Epithelial cell of proximal tubule (primary cell): ENCODE measurements at regions not wholly inside any gene's neighbourhood (a gene's known extent, or its start where the extent isn't known, plus 50 kb on each side); places are given as distances from the start of the nearest gene placed in this dataset.
A peak's percentile ranks its signal among the peaks of the same experiment; 100 is the strongest.
"Not testable (repeated sequence)": the region's sequence is repeated elsewhere in the genome, so short reads cannot be mapped to it uniquely, and the experiment has no call there.

Experiments used
- DNase-seq: peaks from one replicate; pipeline ENCODE4 v3.0.0-alpha.2; 2011; ENCODE audit warnings: low read depth
- H3K4me3 ChIP-seq: 2 replicates; pipeline ENCODE4 v1.5.1; 2011; ENCODE audit warnings: low read depth, mild to moderate bottlenecking, low read length
- CTCF ChIP-seq: conservative IDR thresholded peaks from 2 replicates; pipeline ENCODE4 v1.5.1; 2012; ENCODE audit warnings: low read depth, mild to moderate bottlenecking, low read length

GRCh38 chr9:42316026-42316425 is 132.6 kb downstream of the SPATA31A6 start:
- H3K4me3 ChIP-seq, DNase-seq: not testable (repeated sequence)
- peak; percentile 13 for TF ChIP-seq CTCF

DNA sequence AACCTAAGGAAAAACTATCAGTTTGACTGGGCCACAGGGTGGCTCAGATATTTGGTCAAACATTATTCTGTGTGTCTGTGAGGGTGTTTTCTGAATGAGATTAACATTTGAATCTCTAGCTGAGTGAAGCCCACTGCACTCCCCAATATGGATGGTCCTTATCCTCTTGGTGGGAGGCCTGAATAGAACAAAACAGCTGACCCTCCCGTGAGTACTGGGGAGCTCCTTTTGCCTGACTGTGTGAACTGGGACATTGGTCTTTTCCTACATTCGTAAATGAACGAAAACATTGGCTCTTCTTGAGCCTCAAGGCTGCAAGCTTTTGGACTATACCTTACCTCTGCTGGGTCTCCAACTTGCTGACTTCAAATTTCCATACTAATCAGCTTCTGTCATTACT is 134.2 kb downstream of the SPATA31A6 start:
- not testable (repeated sequence) for DNase-seq, H3K4me3 ChIP-seq

DNA sequence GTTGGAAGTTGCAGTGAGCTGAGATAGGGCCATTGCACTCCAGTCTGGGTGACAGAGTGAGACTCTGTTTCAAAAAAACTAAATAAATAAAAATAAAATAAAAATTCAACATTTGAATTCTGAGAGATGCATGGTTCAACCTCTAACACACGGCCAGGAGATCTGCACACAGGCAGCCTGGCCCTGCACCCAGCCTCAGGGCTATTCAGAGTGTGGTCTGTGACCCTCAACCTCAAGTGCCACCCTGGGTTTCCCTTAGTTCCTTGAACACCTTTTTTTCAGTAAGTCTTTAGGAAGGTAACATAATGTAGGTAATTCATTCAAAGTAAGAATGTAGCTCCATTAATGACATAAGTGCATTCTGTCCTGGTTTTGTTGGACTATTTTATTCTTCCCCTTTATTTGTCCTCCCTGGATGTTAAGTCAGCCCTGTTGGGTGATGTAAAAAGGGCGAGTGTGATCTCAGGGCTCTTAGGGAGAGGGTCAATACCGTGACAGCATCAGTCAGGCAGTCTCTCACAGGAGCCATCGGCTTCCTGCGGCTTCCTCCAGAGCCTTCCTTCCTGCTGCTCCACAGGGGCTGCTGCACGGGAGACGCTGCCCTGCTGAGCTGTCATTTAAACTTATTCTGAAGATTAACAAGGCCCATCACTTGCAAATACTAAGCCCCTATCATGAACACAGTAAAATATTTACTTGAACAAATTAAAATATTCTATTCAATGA is 139.8 kb downstream of the SPATA31A6 start:
- not testable (repeated sequence) for DNase-seq, H3K4me3 ChIP-seq

DNA sequence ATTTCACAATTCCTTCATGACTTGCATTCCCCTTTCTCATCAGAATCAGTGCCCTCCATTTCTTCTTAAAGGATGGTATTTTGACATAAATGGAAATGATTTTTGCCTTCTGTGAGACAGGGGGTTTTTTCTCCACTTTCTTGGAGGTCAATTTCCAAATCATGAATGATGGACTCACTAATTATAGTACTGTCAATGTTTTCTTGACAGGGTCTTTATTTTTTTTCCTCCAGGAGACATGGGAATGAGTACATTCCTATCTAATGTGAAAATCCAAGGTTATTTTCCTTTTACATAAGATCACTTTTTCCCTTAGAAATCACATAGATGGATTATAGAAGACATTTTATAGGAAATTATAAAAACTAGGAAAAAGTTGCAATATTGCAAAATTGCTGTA is 141.7 kb downstream of the SPATA31A6 start:
- not testable (repeated sequence) for H3K4me3 ChIP-seq, DNase-seq

- H3K4me3 ChIP-seq, DNase-seq: not testable (repeated sequence)
Measured at GRCh38 chr9:42325561-42325960, 142.1 kb downstream of the SPATA31A6 start.

GRCh38 chr9:42326482-42326881 is 143.0 kb downstream of the SPATA31A6 start:
- H3K4me3 ChIP-seq, DNase-seq: not testable (repeated sequence)

GRCh38 chr9:42335342-42335741 is 151.9 kb downstream of the SPATA31A6 start:
- DNase-seq, H3K4me3 ChIP-seq: not testable (repeated sequence)

DNA sequence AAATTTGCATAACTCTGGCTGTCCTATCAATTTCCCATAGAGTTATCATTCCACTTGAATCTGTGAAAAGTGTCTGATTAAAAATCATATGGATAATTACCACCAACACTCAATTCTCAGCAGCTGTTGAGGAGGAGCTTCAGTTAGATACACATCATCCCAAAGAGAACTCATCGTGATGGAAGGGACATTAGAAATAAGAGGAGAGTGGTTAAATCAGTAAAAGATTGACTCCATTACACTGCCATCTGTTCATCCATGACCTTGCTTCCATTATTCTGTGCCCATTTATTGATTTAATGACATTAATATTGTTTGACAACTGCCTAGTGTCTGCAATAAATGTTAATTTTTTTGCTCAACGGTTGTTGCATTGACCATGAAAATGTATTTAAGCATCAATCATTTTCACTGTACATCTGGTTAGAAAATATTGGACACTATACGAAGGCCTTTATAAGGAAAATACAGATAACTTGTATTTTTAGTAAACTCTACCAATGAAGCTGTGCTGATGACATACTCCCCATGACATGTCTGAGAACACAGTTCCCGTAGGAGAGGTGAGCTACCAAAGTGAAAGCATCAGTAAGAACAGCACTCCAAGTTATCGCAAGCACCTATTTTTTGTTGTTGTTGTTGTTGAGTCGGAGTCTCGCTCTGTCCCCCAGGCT is 152.7 kb downstream of the SPATA31A6 start:
- H3K4me3 ChIP-seq = not testable (repeated sequence)

DNA sequence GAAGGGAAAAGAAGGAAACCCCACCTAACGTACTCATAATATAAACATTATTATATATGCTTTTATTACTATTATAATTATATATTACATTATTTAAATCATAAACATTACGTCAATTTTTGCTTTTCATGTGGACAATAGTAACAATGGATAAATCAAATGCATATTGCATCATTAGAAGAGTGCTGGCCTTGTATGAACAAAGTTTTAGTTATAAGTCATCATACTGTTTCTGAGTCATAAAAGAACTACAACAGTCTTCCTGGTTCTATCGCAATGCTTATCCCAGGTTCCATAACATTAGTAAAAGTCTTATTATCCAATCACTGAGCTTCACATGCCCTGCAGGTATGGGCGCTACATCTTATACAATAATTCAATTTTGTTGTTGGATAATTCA is 154.8 kb downstream of the SPATA31A6 start:
- H3K4me3 ChIP-seq, DNase-seq: not testable (repeated sequence)

More for the DNA sequence above, 152.7 kb downstream of the SPATA31A6 start:
- DNase-seq = not testable (repeated sequence)

DNA sequence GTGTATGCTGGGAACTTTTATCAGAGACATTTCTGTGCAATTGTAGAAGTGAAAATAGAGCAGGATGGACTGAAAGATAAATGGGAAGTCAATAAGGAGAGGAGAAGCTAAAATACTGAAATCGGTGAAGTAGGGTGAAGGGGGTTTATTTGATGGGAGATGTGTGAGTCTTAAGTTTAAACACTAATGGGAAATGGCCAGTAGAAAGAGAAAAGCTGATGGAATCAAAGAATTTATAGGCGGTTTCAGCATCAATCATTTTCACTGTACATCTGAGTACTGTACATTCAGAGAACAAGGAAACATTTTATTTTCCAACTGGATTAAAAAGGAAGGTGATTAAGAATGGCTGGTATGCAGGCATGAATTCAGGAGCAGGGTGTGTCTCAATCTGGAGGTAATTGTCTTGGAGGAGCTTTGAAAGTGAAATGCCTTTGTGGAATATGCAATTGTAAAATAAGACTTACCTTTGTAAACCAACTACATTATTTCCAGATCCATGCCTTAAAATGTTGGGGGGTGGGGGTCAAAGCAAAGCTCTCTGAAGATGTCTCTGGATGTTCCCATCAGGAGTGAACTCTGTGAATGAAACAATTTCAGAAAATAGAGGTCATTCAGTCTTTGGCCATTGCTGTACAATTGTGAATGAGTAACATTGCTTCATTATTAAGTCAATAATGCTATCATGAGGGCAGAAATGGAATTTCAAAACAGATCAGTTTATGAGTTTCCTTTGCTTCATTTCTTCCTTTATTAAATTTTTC is 156.4 kb downstream of the SPATA31A6 start:
- not testable (repeated sequence) for H3K4me3 ChIP-seq, DNase-seq

- DNase-seq, H3K4me3 ChIP-seq: not testable (repeated sequence)
Measured at GRCh38 chr9:42340435-42340723, 156.9 kb downstream of the SPATA31A6 start.

DNA sequence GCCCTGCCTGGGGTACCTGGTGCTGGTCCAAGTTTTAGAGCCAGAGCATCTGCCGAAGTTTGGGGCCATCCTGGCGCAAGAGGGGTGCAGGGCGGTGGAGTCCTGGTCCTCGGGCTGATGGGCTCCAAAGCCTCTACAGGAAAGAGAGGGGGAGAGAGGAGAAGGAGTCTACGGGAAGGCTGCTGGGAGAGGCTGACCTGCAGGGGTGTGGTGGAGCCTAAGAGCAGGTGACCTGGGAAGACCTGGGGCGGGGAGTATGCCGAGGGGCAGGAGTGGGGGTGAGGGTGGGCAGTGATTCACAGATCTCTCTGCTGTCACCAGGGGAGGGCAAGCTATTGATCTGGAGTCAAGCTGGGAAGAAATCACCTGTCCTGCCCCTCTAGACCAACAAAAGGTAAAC is 158.4 kb downstream of the SPATA31A6 start:
- not testable (repeated sequence) for DNase-seq, H3K4me3 ChIP-seq

- not testable (repeated sequence) for H3K4me3 ChIP-seq, DNase-seq
Measured at GRCh38 chr9:42342297-42342696, 158.8 kb downstream of the SPATA31A6 start.

GRCh38 chr9:42344508-42344907 is 161.0 kb downstream of the SPATA31A6 start:
- not testable (repeated sequence) for DNase-seq

GRCh38 chr9:42346916-42347315 is 163.5 kb downstream of the SPATA31A6 start:
- not testable (repeated sequence) for H3K4me3 ChIP-seq, DNase-seq

More at GRCh38 chr9:42344508-42344907, 161.0 kb downstream of the SPATA31A6 start:
- H3K4me3 ChIP-seq = not testable (repeated sequence)

DNA sequence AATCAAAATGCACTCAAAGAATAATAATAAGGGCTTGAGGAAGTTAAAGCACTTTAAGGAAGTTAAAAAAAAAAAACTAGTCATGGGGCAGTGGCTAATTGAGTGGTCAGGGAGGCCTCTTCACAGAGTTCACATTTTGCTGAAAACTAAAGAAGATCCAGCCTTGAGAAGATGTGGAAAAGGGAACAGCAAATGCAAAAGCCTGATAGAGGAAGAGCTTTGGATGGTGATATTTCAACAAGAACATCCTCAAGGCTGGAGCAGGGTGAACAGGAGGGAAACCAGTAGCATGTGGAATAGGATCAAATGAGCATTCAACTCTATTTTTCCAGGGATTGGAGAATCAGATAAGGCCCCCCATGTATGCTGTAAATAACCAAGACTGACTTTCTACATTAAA is 165.7 kb downstream of the SPATA31A6 start:
- not testable (repeated sequence) for DNase-seq, H3K4me3 ChIP-seq

DNA sequence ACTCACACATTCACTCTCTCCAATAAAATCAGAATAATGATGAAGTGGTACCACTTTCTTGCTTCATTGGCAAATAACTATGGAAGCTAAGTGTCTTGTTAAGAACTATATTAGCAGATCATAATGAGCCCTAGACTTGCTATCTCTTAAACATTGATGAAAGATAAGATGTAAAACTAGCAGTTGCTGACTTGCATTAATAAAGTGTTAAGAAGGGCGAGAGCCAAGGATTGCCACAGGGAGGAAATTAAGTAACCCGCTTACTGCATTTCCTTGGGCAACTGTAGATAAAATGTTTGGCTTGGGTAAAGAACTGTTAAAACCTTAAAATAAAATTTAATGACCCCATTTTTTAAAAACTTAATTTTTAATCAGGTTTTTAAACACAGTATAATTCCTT is 167.0 kb downstream of the SPATA31A6 start:
- H3K4me3 ChIP-seq, DNase-seq: not testable (repeated sequence)

GRCh38 chr9:42357604-42358373 is 174.3 kb downstream of the SPATA31A6 start:
- DNase-seq = not testable (repeated sequence)
- H3K4me3 ChIP-seq = peak overlapping the region; percentile 33
